Neuronal stem cell (in vitro differentiated cells): ENCODE measurements at regions not wholly inside any gene's neighbourhood (a gene's known extent, or its start where the extent isn't known, plus 50 kb on each side); places are given as distances from the start of the nearest gene placed in this dataset.

Experiments used
- DNase-seq: peaks from one replicate; pipeline ENCODE4 v3.0.0-alpha.2; 2013; ENCODE audit warnings: low spot score
- H2AFZ ChIP-seq: one replicate; pipeline ENCODE4 v1.6.1; 2013; ENCODE audit warnings: mild to moderate bottlenecking, low read length, inconsistent platforms
- H2AK5ac ChIP-seq: 2 replicates; pipeline ENCODE4 v1.6.1; 2013; ENCODE audit warnings: low read depth, mild to moderate bottlenecking, inconsistent platforms, low read length, moderate library complexity, mixed read lengths
- H2BK120ac ChIP-seq: 2 replicates; pipeline ENCODE4 v1.6.1; 2013; ENCODE audit warnings: low read depth, mild to moderate bottlenecking, inconsistent platforms, low read length, moderate library complexity, mixed read lengths
- H2BK12ac ChIP-seq: one replicate; pipeline ENCODE4 v1.6.1; 2013; ENCODE audit warnings: low read length, inconsistent platforms
- H2BK15ac ChIP-seq: 2 replicates; pipeline ENCODE4 v1.6.1; 2013; ENCODE audit warnings: mild to moderate bottlenecking, low read length, inconsistent platforms, mixed read lengths
- H2BK5ac ChIP-seq: one replicate; pipeline ENCODE4 v1.6.1; 2013; ENCODE audit warnings: inconsistent platforms, mild to moderate bottlenecking, low read length, moderate library complexity
- H3K14ac ChIP-seq: one replicate; pipeline ENCODE4 v1.6.1; 2013; ENCODE audit warnings: low read length, inconsistent platforms
- H3K18ac ChIP-seq: 2 replicates; pipeline ENCODE4 v1.6.1; 2013; ENCODE audit warnings: low read length, inconsistent platforms
- H3K23ac ChIP-seq: 2 replicates; pipeline ENCODE4 v1.6.1; 2013; ENCODE audit warnings: low read depth, mild to moderate bottlenecking, mixed read lengths, low read length, inconsistent platforms; ENCODE audit not compliant: poor library complexity
- H3K27ac ChIP-seq: replicated peaks from 3 replicates; pipeline ENCODE4 v1.5.1; 2013; ENCODE audit warnings: low read length, inconsistent platforms
- H3K27me3 ChIP-seq, 3 experiments: 2 replicates each; pipeline ENCODE4 v1.6.1; 2013; ENCODE audit warnings: low read length in 3 of 3, mild to moderate bottlenecking in 2 of 3, inconsistent platforms in 1 of 3, low read depth in 1 of 3, mixed read lengths in 1 of 3, moderate library complexity in 1 of 3; ENCODE audit not compliant: control insufficient read depth in 3 of 3, insufficient read depth in 3 of 3
- H3K36me3 ChIP-seq, 2 donors: replicated peaks in 1 of 2; 2 replicates each; pipeline ENCODE4 v1.6.1; 2013; ENCODE audit warnings: low read length in 2 of 2; ENCODE audit not compliant: control insufficient read depth in 2 of 2, insufficient read depth in 2 of 2
- H3K4ac ChIP-seq: 2 replicates; pipeline ENCODE4 v1.6.1; 2013; ENCODE audit warnings: inconsistent platforms, mild to moderate bottlenecking, low read length, moderate library complexity
- H3K4me1 ChIP-seq, 2 donors: 1 replicate in 1 of 2; 2 replicates in 1 of 2; pipeline ENCODE4 v1.6.1; 2013; ENCODE audit warnings: low read length in 2 of 2, low read depth in 1 of 2; ENCODE audit not compliant: control insufficient read depth in 2 of 2, insufficient read depth in 1 of 2
- H3K4me2 ChIP-seq: one replicate; pipeline ENCODE4 v1.6.1; 2013; ENCODE audit warnings: mild to moderate bottlenecking, low read length, inconsistent platforms; ENCODE audit not compliant: insufficient read depth, poor library complexity, severe bottlenecking
- H3K4me3 ChIP-seq, 2 donors: 2 replicates each; pipeline ENCODE4 v1.5.1; 2013; ENCODE audit warnings: low read length in 2 of 2, mild to moderate bottlenecking in 2 of 2, inconsistent platforms in 1 of 2, moderate library complexity in 1 of 2
- H3K79me1 ChIP-seq: one replicate; pipeline ENCODE4 v1.6.1; 2013; ENCODE audit warnings: low read depth, mild to moderate bottlenecking, inconsistent platforms, low read length, moderate library complexity
- H3K9ac ChIP-seq: one replicate; pipeline ENCODE4 v1.6.1; 2013; ENCODE audit warnings: mild to moderate bottlenecking, low read depth, low read length, inconsistent platforms; ENCODE audit not compliant: poor library complexity
- H3K9me3 ChIP-seq, 2 donors: replicated peaks in 1 of 2; 2 replicates each; pipeline versions ENCODE3 to v1.6.1; 2013; ENCODE audit warnings: low read length in 2 of 2, mild to moderate bottlenecking in 2 of 2, inconsistent platforms in 1 of 2, low read depth in 1 of 2, mixed read lengths in 1 of 2, moderate library complexity in 1 of 2; ENCODE audit not compliant: control insufficient read depth in 2 of 2, insufficient read depth in 1 of 2
- H4K8ac ChIP-seq: one replicate; pipeline ENCODE4 v1.6.1; 2013; ENCODE audit warnings: low read depth, mild to moderate bottlenecking, inconsistent platforms, low read length, moderate library complexity
- H4K91ac ChIP-seq: one replicate; pipeline ENCODE4 v1.6.1; 2013; ENCODE audit warnings: low read length, low read depth, mild to moderate bottlenecking, inconsistent platforms; ENCODE audit not compliant: poor library complexity
- WGBS, 2 donors: extraction: QIAGEN DNeasy Blood & Tissue Kit; methylation state at CpG; one replicate each; pipeline ENCODE4 v1.1.7; 2013; ENCODE audit warnings: missing lambda C conversion rate in 2 of 2, mixed read lengths in 1 of 2; ENCODE audit not compliant: insufficient read length in 2 of 2, insufficient replicate concordance in 1 of 2; ENCODE audit errors: extremely low coverage in 2 of 2; 5-methylcytosine and 5-hydroxymethylcytosine counted together

- Histone ChIP-seq H2BK12ac (no peak overlapping the region), H2AK5ac (no peak overlapping the region), H2BK120ac (no peak overlapping the region), H3K4me3 (no peak overlapping the region), H3K36me3 (no peaks in the 10 kb centered on the region), H3K9ac (no peak overlapping the region), H3K27me3 (no peaks in the 10 kb centered on the region), H2BK15ac (no peak overlapping the region), H3K4me2 (no peak overlapping the region), H3K18ac (no peak overlapping the region), H2BK5ac (no peak overlapping the region), H3K79me1 (no peaks in the 10 kb centered on the region), H3K9me3 (no peaks in the 10 kb centered on the region), H2AFZ (no peak overlapping the region), H4K91ac (no peak overlapping the region), H3K4me1 (no peaks in the 10 kb centered on the region), H4K8ac (no peak overlapping the region), H3K4ac (no peak overlapping the region), H3K23ac (no peak overlapping the region), H3K27ac (no peak overlapping the region), H3K14ac (no peak overlapping the region)
- no peak for DNase-seq
- WGBS, 2 donors = no CpG with 5 or more reads among the region's 7 CpGs
Measured at GRCh38 chr4:13797061-13797460, 169.5 kb upstream of the BOD1L1 start.

- no CpG with 5 or more reads among the region's 3 CpGs for WGBS, 2 donors
Measured at GRCh38 chr4:13815231-13815630, 187.7 kb upstream of the BOD1L1 start.

GRCh38 chr4:13816472-13816871, 188.9 kb upstream of the BOD1L1 start:
- Histone ChIP-seq H3K18ac (no peak overlapping the region), H3K9me3 (no peaks in the 10 kb centered on the region), H4K8ac (no peak overlapping the region), H2BK5ac (no peak overlapping the region), H3K4me3 (no peak overlapping the region), H2AFZ (no peak overlapping the region), H3K14ac (no peak overlapping the region), H2BK120ac (no peak overlapping the region), H3K4me2 (no peak overlapping the region), H2BK12ac (no peak overlapping the region), H3K4me1 (no peaks in the 10 kb centered on the region), H3K9ac (no peak overlapping the region), H3K79me1 (no peaks in the 10 kb centered on the region), H3K27ac (no peak overlapping the region), H3K23ac (no peak overlapping the region), H2BK15ac (no peak overlapping the region), H3K27me3 (no peaks in the 10 kb centered on the region), H3K36me3 (no peaks in the 10 kb centered on the region), H2AK5ac (no peak overlapping the region), H4K91ac (no peak overlapping the region), H3K4ac (no peak overlapping the region)
- DNase-seq = no peak

More at GRCh38 chr4:13815231-13815630, 187.7 kb upstream of the BOD1L1 start:
- Histone ChIP-seq H3K4ac (no peak overlapping the region), H2BK15ac (no peak overlapping the region), H3K27me3 (no peaks in the 10 kb centered on the region), H3K79me1 (no peaks in the 10 kb centered on the region), H3K4me1 (no peaks in the 10 kb centered on the region), H3K14ac (no peak overlapping the region), H3K9me3 (no peaks in the 10 kb centered on the region), H2BK120ac (no peak overlapping the region), H4K91ac (no peak overlapping the region), H2AFZ (no peak overlapping the region), H2BK5ac (no peak overlapping the region), H3K27ac (no peak overlapping the region), H2BK12ac (no peak overlapping the region), H3K4me2 (no peak overlapping the region), H4K8ac (no peak overlapping the region), H3K23ac (no peak overlapping the region), H3K4me3 (no peak overlapping the region), H3K36me3 (no peaks in the 10 kb centered on the region), H3K9ac (no peak overlapping the region), H2AK5ac (no peak overlapping the region), H3K18ac (no peak overlapping the region)
- no peak for DNase-seq

GRCh38 chr4:13821522-13821921, 194.0 kb upstream of the BOD1L1 start:
- peak; percentile 5 for DNase-seq
- H3K23ac ChIP-seq = no peak overlapping the region
- no CpG with 5 or more reads among the region's 5 CpGs for WGBS, 2 donors

More at GRCh38 chr4:13821522-13821921, 194.0 kb upstream of the BOD1L1 start:
- Histone ChIP-seq H3K4ac (no peak overlapping the region), H2BK120ac (no peak overlapping the region), H3K4me2 (no peak overlapping the region), H2AK5ac (no peak overlapping the region), H2BK15ac (no peak overlapping the region), H3K4me1 (no peaks in the 10 kb centered on the region), H4K91ac (no peak overlapping the region), H2BK12ac (no peak overlapping the region), H3K27me3 (no peaks in the 10 kb centered on the region), H2BK5ac (no peak overlapping the region), H3K36me3 (no peaks in the 10 kb centered on the region), H3K9ac (no peak overlapping the region), H4K8ac (no peak overlapping the region), H3K9me3 (no peaks in the 10 kb centered on the region), H3K14ac (no peak overlapping the region), H2AFZ (no peak overlapping the region), H3K27ac (no peak overlapping the region), H3K18ac (no peak overlapping the region), H3K79me1 (no peaks in the 10 kb centered on the region), H3K4me3 (no peak overlapping the region)
